Fibroblast of the conjunctiva (primary cell): ENCODE measurements at regions not wholly inside any gene's neighbourhood (a gene's known extent, or its start where the extent isn't known, plus 50 kb on each side); places are given as distances from the start of the nearest gene placed in this dataset.
"Not testable (repeated sequence)": the region's sequence is repeated elsewhere in the genome, so short reads cannot be mapped to it uniquely, and the experiment has no call there.

Source experiments
- DNase-seq: peaks from one replicate; pipeline ENCODE4 v3.0.0-alpha.2; 2010; ENCODE audit warnings: low read depth

GRCh38 chrX:13223868-13224567 is 95.8 kb downstream of the ATXN3L start:
- DNase-seq = peak; percentile 60

- DNase-seq = peak; percentile 31
These were observed 98.9 kb downstream of the ATXN3L start for GRCh38 chrX:13220916-13221315.

- DNase-seq = no peak
These were observed 99.7 kb downstream of the ATXN3L start for GRCh38 chrX:13219991-13220764.

GRCh38 chrX:13218758-13219157 is 101.1 kb downstream of the ATXN3L start:
- no peak for DNase-seq

- DNase-seq = no peak
These were observed 103.7 kb downstream of the ATXN3L start for GRCh38 chrX:13216139-13216538.

- no peak for DNase-seq
These were observed 104.1 kb downstream of the ATXN3L start for GRCh38 chrX:13215729-13216128.

- DNase-seq = no peak
These were observed 107.6 kb downstream of the ATXN3L start for GRCh38 chrX:13212191-13212651.

- DNase-seq = not testable (repeated sequence)
These were observed 109.7 kb downstream of the ATXN3L start for GRCh38 chrX:13210142-13210541.

GRCh38 chrX:13209704-13210103 is 110.1 kb downstream of the ATXN3L start:
- not testable (repeated sequence) for DNase-seq

- no peak for DNase-seq
These were observed 111.4 kb downstream of the ATXN3L start for GRCh38 chrX:13208281-13208935.

GRCh38 chrX:13203271-13203670 is 116.6 kb downstream of the ATXN3L start:
- no peak for DNase-seq

GRCh38 chrX:13201605-13202219 is 118.1 kb downstream of the ATXN3L start:
- DNase-seq = no peak

GRCh38 chrX:13200398-13200797 is 119.5 kb downstream of the ATXN3L start:
- no peak for DNase-seq

GRCh38 chrX:13198762-13199064 is 121.1 kb downstream of the ATXN3L start:
- no peak for DNase-seq

- DNase-seq = no peak
These were observed 121.6 kb downstream of the ATXN3L start for GRCh38 chrX:13198056-13198761.

- DNase-seq = no peak
These were observed 123.1 kb downstream of the ATXN3L start for GRCh38 chrX:13196782-13197181.

- no peak for DNase-seq
These were observed 124.5 kb downstream of the ATXN3L start for GRCh38 chrX:13195340-13195739.

- no peak for DNase-seq
These were observed 125.4 kb downstream of the ATXN3L start for GRCh38 chrX:13194291-13195103.

- no peak for DNase-seq
These were observed 129.8 kb downstream of the ATXN3L start for GRCh38 chrX:13190051-13190450.

- DNase-seq = no peak
These were observed 130.5 kb downstream of the ATXN3L start for GRCh38 chrX:13189380-13189779.

GRCh38 chrX:13188731-13189309 is 131.0 kb downstream of the ATXN3L start:
- no peak for DNase-seq
